H1 (cell line): ENCODE measurements at regions not wholly inside any gene's neighbourhood (a gene's known extent, or its start where the extent isn't known, plus 50 kb on each side); places are given as distances from the start of the nearest gene placed in this dataset.
"Not testable (repeated sequence)": the region's sequence is repeated elsewhere in the genome, so short reads cannot be mapped to it uniquely, and the experiment has no call there.

Experiments
- CTCF ChIA-PET: fragments of 300-600 bp; sonication (Branson Sonifier 250); formaldehyde crosslinking; loops from one replicate; lab custom pipeline; 2021; ENCODE audit not compliant: partially characterized antibody; lab: Charles Lee
- POLR2A ChIA-PET: fragments of 300-600 bp; sonication (Branson Sonifier 250); formaldehyde crosslinking; loops from one replicate; lab custom pipeline; 2021; ENCODE audit warnings: inconsistent platforms; ENCODE audit not compliant: partially characterized antibody; lab: Charles Lee
- DNase-seq, 2 experiments: peaks; one replicate each; pipeline versions ENCODE4 v3.0.0 to v3.0.0-alpha.2; 2010 to 2022; ENCODE audit warnings: low spot score in 2 of 2, low read depth in 1 of 2, mixed read lengths in 1 of 2
- FAIRE-seq: peaks from 2 replicates; lab custom pipeline; 2011; peaks lifted over from hg19 to GRCh38; lab: Jason Lieb, UNC
- H2AFZ ChIP-seq: 2 replicates; pipeline ENCODE4 v1.8.1; 2012; ENCODE audit warnings: low read length, inconsistent platforms
- H2AK5ac ChIP-seq: 2 replicates; pipeline ENCODE4 v1.6.1; 2013; ENCODE audit warnings: low read depth, low read length
- H2BK120ac ChIP-seq: replicated peaks from 2 replicates; pipeline ENCODE3; 2013; ENCODE audit warnings: low read depth, low read length, inconsistent platforms
- H2BK12ac ChIP-seq: 2 replicates; pipeline ENCODE4 v1.6.1; 2013; ENCODE audit warnings: low read depth, low read length
- H2BK15ac ChIP-seq: 2 replicates; pipeline ENCODE4 v1.6.1; 2013; ENCODE audit warnings: low read length
- H2BK20ac ChIP-seq: 2 replicates; pipeline ENCODE4 v1.6.1; 2013; ENCODE audit warnings: low read length
- H2BK5ac ChIP-seq: 2 replicates; pipeline ENCODE4 v1.6.1; 2013; ENCODE audit warnings: low read depth, low read length
- H3K14ac ChIP-seq: 2 replicates; pipeline ENCODE4 v1.6.1; 2013; ENCODE audit warnings: inconsistent platforms; ENCODE audit not compliant: insufficient read length
- H3K18ac ChIP-seq: 2 replicates; pipeline ENCODE4 v1.6.1; 2013; ENCODE audit warnings: low read length; ENCODE audit errors: extremely low read depth
- H3K23ac ChIP-seq: 2 replicates; pipeline ENCODE4 v1.6.1; 2013; ENCODE audit warnings: inconsistent platforms; ENCODE audit not compliant: insufficient read length
- H3K23me2 ChIP-seq: 2 replicates; pipeline ENCODE4 v1.6.1; 2013; ENCODE audit warnings: low read depth, low read length
- H3K27ac ChIP-seq: 2 replicates; pipeline ENCODE4 v1.6.1; 2011; ENCODE audit warnings: low read depth, low read length, inconsistent platforms
- H3K27me3 ChIP-seq, 4 experiments: replicated peaks in 1 of 4; 1 replicate in 1 of 4; 2 replicates in 3 of 4; pipeline versions ENCODE4 v1.6.1 to v1.8.1; 2011 to 2013; ENCODE audit warnings: low read length in 3 of 4, mild to moderate bottlenecking in 3 of 4, inconsistent platforms in 2 of 4, mixed read lengths in 2 of 4, moderate library complexity in 1 of 4; ENCODE audit not compliant: control insufficient read depth in 3 of 4, insufficient read depth in 3 of 4; ENCODE audit errors: extremely low read depth in 1 of 4
- H3K36me3 ChIP-seq, 4 experiments: 2 replicates each; pipeline versions ENCODE4 v1.6.1 to v1.8.1; 2011 to 2013; ENCODE audit warnings: mild to moderate bottlenecking in 4 of 4, low read length in 3 of 4, moderate library complexity in 2 of 4, control low read depth in 1 of 4, inconsistent platforms in 1 of 4; ENCODE audit not compliant: insufficient read depth in 4 of 4, control insufficient read depth in 2 of 4
- H3K4ac ChIP-seq: replicated peaks from 2 replicates; pipeline ENCODE3; 2013; ENCODE audit warnings: low read length, low read depth, mixed read lengths, inconsistent platforms; ENCODE audit not compliant: insufficient read length
- H3K4me1 ChIP-seq, 4 experiments: replicated peaks in 1 of 4; 1 replicate in 1 of 4; 2 replicates in 3 of 4; pipeline versions ENCODE4 v1.6.1 to v1.8.1; 2011 to 2013; ENCODE audit warnings: low read length in 3 of 4, inconsistent platforms in 2 of 4, mixed read lengths in 1 of 4; ENCODE audit not compliant: insufficient read depth in 4 of 4, control insufficient read depth in 3 of 4
- H3K4me2 ChIP-seq, 2 experiments: 2 replicates each; pipeline versions ENCODE4 v1.6.1 to v1.8.1; 2011 to 2013; ENCODE audit warnings: low read depth in 2 of 2, low read length in 2 of 2, control low read depth in 1 of 2, inconsistent platforms in 1 of 2, mild to moderate bottlenecking in 1 of 2; ENCODE audit not compliant: insufficient read depth in 1 of 2
- H3K4me3 ChIP-seq, 4 experiments: fragments of 200-600, 300-600 bp in 1 of 4; sonication (generic), shearing (Covaris generic), sonication (Bioruptor Twin) in 1 of 4; 2 replicates each; pipeline versions ENCODE4 v1.5.1 to v1.8.1; 2011 to 2016; ENCODE audit warnings: low read length in 4 of 4, low read depth in 3 of 4, control low read depth in 2 of 4, inconsistent platforms in 2 of 4, mild to moderate bottlenecking in 2 of 4, mixed read lengths in 1 of 4, moderate library complexity in 1 of 4; ENCODE audit not compliant: insufficient read depth in 2 of 4; ENCODE audit errors: extremely low read depth in 1 of 4
- H3K56ac ChIP-seq: replicated peaks from 2 replicates; pipeline ENCODE3; 2013; ENCODE audit warnings: low read depth, mild to moderate bottlenecking, mixed read lengths, low read length, inconsistent platforms; ENCODE audit not compliant: insufficient read length
- H3K79me1 ChIP-seq: 2 replicates; pipeline ENCODE4 v1.6.1; 2013; ENCODE audit warnings: low read depth, low read length, control low read depth
- H3K79me2 ChIP-seq, 2 experiments: 2 replicates each; pipeline versions ENCODE4 v1.6.1 to v1.8.1; 2012 to 2013; ENCODE audit warnings: low read length in 2 of 2, mild to moderate bottlenecking in 2 of 2, inconsistent platforms in 1 of 2; ENCODE audit not compliant: insufficient read depth in 2 of 2, control insufficient read depth in 1 of 2
- H3K9ac ChIP-seq, 4 experiments: replicated peaks in 1 of 4; 1 replicate in 1 of 4; 2 replicates in 3 of 4; pipeline versions ENCODE4 v1.6.1 to v1.8.1; 2011 to 2013; ENCODE audit warnings: low read depth in 3 of 4, low read length in 3 of 4, control low read depth in 2 of 4, mild to moderate bottlenecking in 2 of 4, moderate library complexity in 2 of 4, inconsistent platforms in 1 of 4; ENCODE audit errors: extremely low read depth in 1 of 4
- H3K9me3 ChIP-seq, 2 experiments: 2 replicates each; pipeline versions ENCODE4 v1.6.1 to v1.8.1; 2012 to 2013; ENCODE audit warnings: mild to moderate bottlenecking in 2 of 2, moderate library complexity in 2 of 2, control low read depth in 1 of 2, inconsistent platforms in 1 of 2, low read depth in 1 of 2, low read length in 1 of 2, mixed read lengths in 1 of 2; ENCODE audit not compliant: insufficient read depth in 2 of 2
- H4K20me1 ChIP-seq, 2 experiments: replicated peaks in 1 of 2; 2 replicates each; pipeline versions ENCODE3 to v1.8.1; 2011 to 2013; ENCODE audit warnings: inconsistent platforms in 2 of 2, low read length in 2 of 2, mild to moderate bottlenecking in 1 of 2; ENCODE audit not compliant: insufficient read depth in 2 of 2, control insufficient read depth in 1 of 2
- H4K5ac ChIP-seq: 2 replicates; pipeline ENCODE4 v1.6.1; 2013; ENCODE audit warnings: low read length, low read depth, mixed read lengths, inconsistent platforms; ENCODE audit not compliant: insufficient read length
- H4K8ac ChIP-seq: 2 replicates; pipeline ENCODE4 v1.8.0; 2013; ENCODE audit warnings: mild to moderate bottlenecking, moderate library complexity, low read length, inconsistent platforms; ENCODE audit not compliant: insufficient read depth; ENCODE audit errors: extremely low read depth
- H4K91ac ChIP-seq: replicated peaks from 2 replicates; pipeline ENCODE3; 2013; ENCODE audit warnings: low read length, mixed read lengths, inconsistent platforms; ENCODE audit not compliant: insufficient read length
- WGBS, 2 experiments: shearing (Covaris generic) in 1 of 2; methylation state at CpG; one replicate each; pipeline versions ENCODE4 v1.1.6 to v1.1.7; 2013 to 2015; ENCODE audit warnings: low lambda C conversion rate in 2 of 2, mixed read lengths in 2 of 2, inconsistent platforms in 1 of 2, low coverage in 1 of 2, missing lambda C conversion rate in 1 of 2; ENCODE audit not compliant: insufficient replicate concordance in 2 of 2, insufficient coverage in 1 of 2, insufficient read length in 1 of 2; ENCODE audit errors: extremely low coverage in 1 of 2, missing lambda C conversion rate in 1 of 2; 5-methylcytosine and 5-hydroxymethylcytosine counted together

GRCh38 chr3:125840465-125840864, 128.5 kb upstream of the ROPN1B start:
- H2BK120ac ChIP-seq, DNase-seq, H3K18ac ChIP-seq, H3K4me1 ChIP-seq, CTCF ChIA-PET, H3K79me2 ChIP-seq, POLR2A ChIA-PET, H4K91ac ChIP-seq, H3K4me2 ChIP-seq, H3K23ac ChIP-seq, H2BK5ac ChIP-seq, H4K20me1 ChIP-seq, H3K27ac ChIP-seq, H4K8ac ChIP-seq, H3K36me3 ChIP-seq, H3K9ac ChIP-seq, H3K56ac ChIP-seq, H2AFZ ChIP-seq, H3K14ac ChIP-seq, H2BK15ac ChIP-seq, H3K4me3 ChIP-seq, FAIRE-seq, H3K79me1 ChIP-seq, H3K9me3 ChIP-seq, H3K23me2 ChIP-seq, H2BK12ac ChIP-seq, H3K4ac ChIP-seq, H3K27me3 ChIP-seq, H2AK5ac ChIP-seq, H4K5ac ChIP-seq, H2BK20ac ChIP-seq: not testable (repeated sequence)
- 90% methylated on average over 3 of the region's 3 CpGs; no CpG with 5 or more reads in 1 of the 2 experiments for WGBS, 2 experiments

DNA sequence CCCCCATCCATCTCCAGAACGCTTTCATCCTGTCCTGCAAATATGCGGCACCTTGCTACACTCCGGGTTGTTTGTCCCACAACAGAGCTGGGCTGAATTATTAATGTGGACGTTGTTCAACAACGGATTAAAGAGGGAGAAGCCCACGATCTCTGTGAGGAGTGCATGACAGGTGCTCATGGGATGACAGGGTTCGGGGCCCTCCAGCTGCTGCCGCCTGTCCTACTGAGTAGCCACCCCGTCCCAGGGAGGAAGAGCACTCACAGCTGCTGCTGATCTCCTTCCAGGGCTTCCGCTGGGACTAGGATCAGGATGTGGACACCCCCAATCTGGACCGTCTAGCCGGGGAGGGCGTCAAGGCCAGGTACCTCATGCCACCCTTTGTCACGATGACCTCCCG, 121.0 kb upstream of the ROPN1B start:
- H3K79me1 ChIP-seq, DNase-seq, FAIRE-seq, H3K9ac ChIP-seq, H3K56ac ChIP-seq, H3K18ac ChIP-seq, POLR2A ChIA-PET, H2BK15ac ChIP-seq, H4K8ac ChIP-seq, H3K27ac ChIP-seq, H3K79me2 ChIP-seq, H4K20me1 ChIP-seq, H3K36me3 ChIP-seq, H4K91ac ChIP-seq, H2BK120ac ChIP-seq, H3K23me2 ChIP-seq, H2BK5ac ChIP-seq, H2AFZ ChIP-seq, H3K27me3 ChIP-seq, H3K4me1 ChIP-seq, H3K14ac ChIP-seq, H2BK12ac ChIP-seq, H3K23ac ChIP-seq, H3K4me3 ChIP-seq, H3K4me2 ChIP-seq, H3K4ac ChIP-seq, H2BK20ac ChIP-seq, CTCF ChIA-PET, H2AK5ac ChIP-seq, H4K5ac ChIP-seq: not testable (repeated sequence)
- H3K9me3 ChIP-seq: peaks cover 13 to 20% of the 10 kb centered on the region in 2 experiments; a peak in 3 of 4 replicates
- 87% methylated on average over 14 of the region's 15 CpGs; no CpG with 5 or more reads in 1 of the 2 experiments for WGBS, 2 experiments
